GM13976 (cell line): ENCODE measurements at regions not wholly inside any gene's neighbourhood (a gene's known extent, or its start where the extent isn't known, plus 50 kb on each side); places are given as distances from the start of the nearest gene placed in this dataset.

Experiments used
- DNase-seq: peaks from one replicate; pipeline ENCODE4 v3.0.0; 2012; ENCODE audit warnings: low spot score
- CTCF ChIP-seq: IDR thresholded peaks from 2 replicates; pipeline ENCODE4 v1.5.1; 2012; ENCODE audit warnings: borderline replicate concordance, mild to moderate bottlenecking; ENCODE audit not compliant: insufficient read depth; ENCODE audit errors: extremely low read depth, missing control alignments, control extremely low read depth
- in situ Hi-C: fragments of 300-500 bp; cut with MboI; formaldehyde crosslinking; loops from one replicate; pipeline ENCODE4 v1.12.0; 2022; ENCODE audit warnings: low sequenced_read_pairs, mixed read lengths, inconsistent platforms; ENCODE audit not compliant: unreplicated experiment

- no peak for DNase-seq
These were observed 780.7 kb downstream of the NR2F1-AS1 start for GRCh38 chr5:92800365-92800764.

GRCh38 chr5:92795633-92796032, 785.4 kb downstream of the NR2F1-AS1 start:
- in situ Hi-C loops = no loop called here
- no peak for TF ChIP-seq CTCF
- no peak for DNase-seq

More at GRCh38 chr5:92800365-92800764, 780.7 kb downstream of the NR2F1-AS1 start:
- in situ Hi-C loops = no loop called here
- no peak for TF ChIP-seq CTCF

- TF ChIP-seq CTCF = no peak
- DNase-seq = no peak
- in situ Hi-C loops = no loop called here
These were observed 801.0 kb downstream of the NR2F1-AS1 start for GRCh38 chr5:92780057-92780456.

GRCh38 chr5:92779536-92779935, 801.5 kb downstream of the NR2F1-AS1 start:
- in situ Hi-C loops = no loop called here
- no peak for DNase-seq
- TF ChIP-seq CTCF = no peak

- in situ Hi-C loops = no loop called here
- DNase-seq = no peak
- TF ChIP-seq CTCF = no peak
These were observed 802.8 kb downstream of the NR2F1-AS1 start for GRCh38 chr5:92778261-92778660.

- in situ Hi-C loops = no loop called here
- DNase-seq = no peak
- no peak for TF ChIP-seq CTCF
These were observed 803.6 kb downstream of the NR2F1-AS1 start for GRCh38 chr5:92777421-92777820.

- DNase-seq = no peak
- in situ Hi-C loops = no loop called here
- no peak for TF ChIP-seq CTCF
These were observed 805.1 kb downstream of the NR2F1-AS1 start for GRCh38 chr5:92775711-92776615.
